ENCODE measurements at regions not wholly inside any gene's neighbourhood (a gene's known extent, or its start where the extent isn't known, plus 50 kb on each side); places are given as distances from the start of the nearest gene placed in this dataset.

- DNase-seq = no peak
- Histone ChIP-seq H3K27me3 (no peaks in the 10 kb centered on the region), H3K4me3 (no peak overlapping the region), H3K4me1 (replicated peaks in 1 of 2) (no peaks in the 10 kb centered on the region), H3K27ac (no peak overlapping the region), H3K9me3 (replicated peaks in 1 of 3) (no peaks in the 10 kb centered on the region), H3K36me3 (replicated peaks in 1 of 2) (no peaks in the 10 kb centered on the region)
- TF ChIP-seq POLR2A (IDR thresholded peaks at IDR 0.05) (no peak), CTCF (IDR thresholded peaks at IDR 0.05) (no peak)
- 66 to 77% (median 70%) methylated on average over 1 of the region's 1 CpG for WGBS, 4 donors
- intact Hi-C loops (cut with DNase I) = no loop called here
Observed at GRCh38 chr7:84624527-84624926, 429.9 kb upstream of the SEMA3A start.

- DNase-seq = no peak
- intact Hi-C loops (cut with DNase I) = no loop called here
- 79 to 82% (median 81%) methylated on average over 4 of the region's 4 CpGs for WGBS, 4 donors
Observed at GRCh38 chr7:84617265-84618030, 422.9 kb upstream of the SEMA3A start.

GRCh38 chr7:84614821-84615501 is 420.4 kb upstream of the SEMA3A start:
- peak in 1 of 6 experiments; percentile 21 for TF ChIP-seq CTCF (IDR thresholded peaks at IDR 0.05)
- no peak for TF ChIP-seq POLR2A (IDR thresholded peaks at IDR 0.05)
- Histone ChIP-seq H3K9me3 (replicated peaks in 1 of 3) (no peaks in the 10 kb centered on the region), H3K4me1 (replicated peaks in 1 of 2) (no peaks in the 10 kb centered on the region), H3K4me3 (no peak overlapping the region), H3K36me3 (replicated peaks in 1 of 2) (no peaks in the 10 kb centered on the region), H3K27ac (no peak overlapping the region), H3K27me3 (no peaks in the 10 kb centered on the region)
- DNase-seq = no peak
- intact Hi-C loops (cut with DNase I) = no loop called here

More at GRCh38 chr7:84617265-84618030, 422.9 kb upstream of the SEMA3A start:
- H3K4me1 ChIP-seq (replicated peaks in 1 of 2) = no peaks in the 10 kb centered on the region
- H3K27ac ChIP-seq = no peak overlapping the region
- TF ChIP-seq POLR2A (IDR thresholded peaks at IDR 0.05) = no peak
- TF ChIP-seq CTCF (IDR thresholded peaks at IDR 0.05) = no peak
- no peaks in the 10 kb centered on the region for H3K36me3 ChIP-seq (replicated peaks in 1 of 2)
- H3K27me3 ChIP-seq = no peaks in the 10 kb centered on the region
- H3K4me3 ChIP-seq = no peak overlapping the region
- no peaks in the 10 kb centered on the region for H3K9me3 ChIP-seq (replicated peaks in 1 of 3)

- Histone ChIP-seq H3K4me1 (replicated peaks in 1 of 2) (no peaks in the 10 kb centered on the region), H3K27me3 (no peaks in the 10 kb centered on the region), H3K4me3 (no peak overlapping the region), H3K36me3 (replicated peaks in 1 of 2) (no peaks in the 10 kb centered on the region), H3K27ac (no peak overlapping the region), H3K9me3 (replicated peaks in 1 of 3) (no peaks in the 10 kb centered on the region)
- intact Hi-C loops (cut with DNase I) = no loop called here
- no peak for DNase-seq
- WGBS, 4 donors = 72 to 79% (median 75%) methylated on average over 5 of the region's 5 CpGs
- TF ChIP-seq POLR2A (IDR thresholded peaks at IDR 0.05) (no peak), CTCF (IDR thresholded peaks at IDR 0.05) (no peak)
Observed at GRCh38 chr7:84612981-84613681, 418.5 kb upstream of the SEMA3A start.
